Gastrocnemius medialis (tissue), 4 donors: ENCODE measurements at regions not wholly inside any gene's neighbourhood (a gene's known extent, or its start where the extent isn't known, plus 50 kb on each side); places are given as distances from the start of the nearest gene placed in this dataset.

Experiments used
- POLR2A ChIP-seq, 2 donors: fragments of 450-650 bp; IDR thresholded peaks; one replicate each; pipeline ENCODE4 v1.6.1; 2017; ENCODE audit warnings: antibody characterized with exemption in 2 of 2, mild to moderate bottlenecking in 2 of 2, moderate library complexity in 2 of 2
- TF ChIP-seq, protein P1 (sequence below), 5 experiments: fragments of 450-650 bp in 3 of 5; fragments of 200-600 bp in 2 of 5; sonication (generic) in 2 of 5; IDR thresholded peaks in 4 of 5; conservative IDR thresholded peaks in 1 of 5; 1 replicate in 4 of 5; 2 replicates in 1 of 5; pipeline ENCODE4 v1.5.1; 2016 to 2019; ENCODE audit warnings: antibody characterized with exemption in 5 of 5, mild to moderate bottlenecking in 3 of 5, moderate library complexity in 3 of 5

- TF ChIP-seq, protein P1, sequence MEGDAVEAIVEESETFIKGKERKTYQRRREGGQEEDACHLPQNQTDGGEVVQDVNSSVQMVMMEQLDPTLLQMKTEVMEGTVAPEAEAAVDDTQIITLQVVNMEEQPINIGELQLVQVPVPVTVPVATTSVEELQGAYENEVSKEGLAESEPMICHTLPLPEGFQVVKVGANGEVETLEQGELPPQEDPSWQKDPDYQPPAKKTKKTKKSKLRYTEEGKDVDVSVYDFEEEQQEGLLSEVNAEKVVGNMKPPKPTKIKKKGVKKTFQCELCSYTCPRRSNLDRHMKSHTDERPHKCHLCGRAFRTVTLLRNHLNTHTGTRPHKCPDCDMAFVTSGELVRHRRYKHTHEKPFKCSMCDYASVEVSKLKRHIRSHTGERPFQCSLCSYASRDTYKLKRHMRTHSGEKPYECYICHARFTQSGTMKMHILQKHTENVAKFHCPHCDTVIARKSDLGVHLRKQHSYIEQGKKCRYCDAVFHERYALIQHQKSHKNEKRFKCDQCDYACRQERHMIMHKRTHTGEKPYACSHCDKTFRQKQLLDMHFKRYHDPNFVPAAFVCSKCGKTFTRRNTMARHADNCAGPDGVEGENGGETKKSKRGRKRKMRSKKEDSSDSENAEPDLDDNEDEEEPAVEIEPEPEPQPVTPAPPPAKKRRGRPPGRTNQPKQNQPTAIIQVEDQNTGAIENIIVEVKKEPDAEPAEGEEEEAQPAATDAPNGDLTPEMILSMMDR (IDR thresholded peaks at IDR 0.05 in 4 of 5, conservative IDR thresholded peaks at IDR 0.05 in 1 of 5), result no peak
- no peak for TF ChIP-seq POLR2A (IDR thresholded peaks at IDR 0.05)
Observed at GRCh38 chrX:39728025-39728424, 369.7 kb downstream of the BCOR start.
